Pancreas (tissue), 10 donors: ENCODE measurements at regions not wholly inside any gene's neighbourhood (a gene's known extent, or its start where the extent isn't known, plus 50 kb on each side); places are given as distances from the start of the nearest gene placed in this dataset.

Experiments
- ATAC-seq, 4 donors: fragments of 200-7000 bp; cut with Tn5 transposase; one replicate each; pipeline versions ENCODE4 v1.8.0 to v1.9.1; 2020; ENCODE audit warnings: mild to moderate bottlenecking in 4 of 4, moderate library complexity in 4 of 4
- DNase-seq, 6 donors: peaks; one replicate each; pipeline ENCODE4 v3.0.0-alpha.2; 2020
- FAIRE-seq: peaks from 2 replicates; lab custom pipeline; 2012; peaks lifted over from hg19 to GRCh38; lab: Jason Lieb, UNC
- H3K27ac ChIP-seq, 4 donors: fragments of 200-600 bp; sonication (generic); 1 replicate in 3 of 4; 2 replicates in 1 of 4; pipeline versions ENCODE4 v1.5.0 to v1.8.0; 2020
- H3K27me3 ChIP-seq, 4 donors: fragments of 200-600 bp; one replicate each; pipeline ENCODE4 v1.8.0; 2021
- H3K36me3 ChIP-seq, 3 donors: fragments of 200-600 bp; sonication (generic) in 1 of 3; one replicate each; pipeline versions ENCODE4 v1.5.0 to v1.8.0; 2020 to 2021
- H3K4me1 ChIP-seq, 3 donors: fragments of 200-600 bp; one replicate each; pipeline ENCODE4 v1.8.0; 2021
- H3K4me3 ChIP-seq, 4 donors: fragments of 200-600 bp; sonication (generic) in 2 of 4; one replicate each; pipeline versions ENCODE4 v1.5.0 to v1.8.0; 2020 to 2021
- H3K9me3 ChIP-seq, 4 donors: fragments of 200-600 bp; one replicate each; pipeline ENCODE4 v1.8.0; 2021
- CTCF ChIP-seq, 4 donors: fragments of 200-600 bp; sonication (generic) in 3 of 4; IDR thresholded peaks; one replicate each; pipeline versions ENCODE4 v1.5.0 to v1.8.0; 2021; ENCODE audit warnings: antibody characterized with exemption in 4 of 4
- WGBS, 2 donors: extraction: QIAGEN DNeasy Blood & Tissue Kit; methylation state at CpG; one replicate each; pipeline ENCODE4 v1.1.7; 2013; 5-methylcytosine and 5-hydroxymethylcytosine counted together
- intact Hi-C, 3 donors: fragments of 100-400 bp; cut with DNase I; formaldehyde crosslinking; loops; one replicate each; pipeline versions ENCODE4 v1.11.1 to v1.14.2; 2022
- donor health status: healthy with polysubstance abuse.
- donor health status: DM: no; HTN: no; CAD: no; lungs with moderate emphysema.
- donor health status: DM: no; HTN: no; CAD: no.
- donor health status: control.
- donor health status: control.
- donor health status: Bipolar disorder and iron deficiency.
- donor health status: DM: yes; HTN: yes; CAD: no.
- donor health status: DM: no; HTN: no; CAD: no.
- donor health status: DM: no; HTN: no; CAD: no.
- donor health status: DM: yes; HTN: yes; CAD: no.

- no peaks in the 10 kb centered on the region for H3K27me3 ChIP-seq
- no peaks in the 10 kb centered on the region for H3K4me1 ChIP-seq
- no peak overlapping the region for H3K27ac ChIP-seq
- H3K9me3 ChIP-seq: no peaks in the 10 kb centered on the region
- 50 to 59% methylated on average over 7 of the region's 7 CpGs for WGBS, 2 donors
- no peak for TF ChIP-seq CTCF (IDR thresholded peaks at IDR 0.05)
- no peaks in the 10 kb centered on the region for H3K36me3 ChIP-seq
- ATAC-seq: peak in 1 of 4 donors; percentile 14
- DNase-seq: no peak
- no peak for FAIRE-seq
- H3K4me3 ChIP-seq: no peak overlapping the region
- intact Hi-C loops: no loop called here
These were observed 73.4 kb upstream of the CDH6 start for GRCh38 chr5:31119938-31120641.

- Histone ChIP-seq H3K36me3 (no peaks in the 10 kb centered on the region), H3K27ac (no peak overlapping the region), H3K9me3 (no peaks in the 10 kb centered on the region), H3K4me1 (no peaks in the 10 kb centered on the region), H3K27me3 (no peaks in the 10 kb centered on the region), H3K4me3 (no peak overlapping the region)
- ATAC-seq: no peak
- intact Hi-C loops: no loop called here
- no peak for FAIRE-seq
- no peak for DNase-seq
- no peak for TF ChIP-seq CTCF (IDR thresholded peaks at IDR 0.05)
- WGBS, 2 donors: 55 to 70% methylated on average over 6 of the region's 6 CpGs
These were observed 76.9 kb upstream of the CDH6 start for GRCh38 chr5:31116466-31117031.

GRCh38 chr5:31114817-31115216 is 78.7 kb upstream of the CDH6 start:
- intact Hi-C loops: no loop called here
- no peak for TF ChIP-seq CTCF (IDR thresholded peaks at IDR 0.05)
- Histone ChIP-seq H3K4me1 (no peaks in the 10 kb centered on the region), H3K9me3 (no peaks in the 10 kb centered on the region), H3K27ac (no peak overlapping the region), H3K4me3 (no peak overlapping the region), H3K36me3 (no peaks in the 10 kb centered on the region), H3K27me3 (no peaks in the 10 kb centered on the region)
- DNase-seq: no peak
- WGBS, 2 donors: 39 to 59% methylated on average over 2 of the region's 2 CpGs
- FAIRE-seq: no peak
- no peak for ATAC-seq

GRCh38 chr5:31113666-31114350 is 79.7 kb upstream of the CDH6 start:
- H3K4me3 ChIP-seq: no peak overlapping the region
- no peaks in the 10 kb centered on the region for H3K36me3 ChIP-seq
- DNase-seq (no peak), FAIRE-seq (no peak), ATAC-seq (no peak)
- intact Hi-C loops: no loop called here
- H3K9me3 ChIP-seq: no peaks in the 10 kb centered on the region
- 38 to 73% methylated on average over 1 of the region's 1 CpG for WGBS, 2 donors
- H3K27ac ChIP-seq: no peak overlapping the region
- H3K4me1 ChIP-seq: no peaks in the 10 kb centered on the region
- no peak for TF ChIP-seq CTCF (IDR thresholded peaks at IDR 0.05)
- H3K27me3 ChIP-seq: no peaks in the 10 kb centered on the region

DNA sequence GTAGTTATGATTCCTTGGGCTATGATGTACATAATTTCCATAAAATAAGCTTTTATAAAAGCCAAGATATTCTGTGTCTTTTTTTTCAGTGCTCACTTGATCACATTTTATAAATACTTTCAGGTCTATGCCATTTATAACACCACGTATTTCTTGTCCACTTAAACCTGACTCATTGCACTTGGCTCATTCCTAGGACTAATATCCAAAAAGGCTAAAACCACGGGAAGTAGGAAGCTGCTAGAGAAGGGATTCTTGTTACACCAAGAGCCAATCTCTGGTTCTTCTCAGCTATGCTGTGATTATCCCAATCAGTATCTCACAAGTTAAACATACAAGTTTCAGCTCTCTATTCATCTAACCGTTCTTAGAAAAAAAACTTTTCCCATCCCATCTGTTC is 80.4 kb upstream of the CDH6 start:
- DNase-seq (no peak), FAIRE-seq (no peak), ATAC-seq (no peak)
- Histone ChIP-seq H3K9me3 (no peaks in the 10 kb centered on the region), H3K4me1 (no peaks in the 10 kb centered on the region), H3K27me3 (no peaks in the 10 kb centered on the region), H3K27ac (no peak overlapping the region), H3K36me3 (no peaks in the 10 kb centered on the region), H3K4me3 (no peak overlapping the region)
- intact Hi-C loops: no loop called here
- WGBS, 2 donors: 37 to 38% methylated on average over 3 of the region's 3 CpGs
- TF ChIP-seq CTCF (IDR thresholded peaks at IDR 0.05): no peak
